VCaP (cell line): ENCODE measurements at regions not wholly inside any gene's neighbourhood (a gene's known extent, or its start where the extent isn't known, plus 50 kb on each side); places are given as distances from the start of the nearest gene placed in this dataset.

ENCODE experiments used
- H3K27ac ChIP-seq: fragments of 450-650 bp; 2 replicates; pipeline ENCODE4 v1.5.1; 2017
- CTCF ChIP-seq: fragments of 450-650 bp; conservative IDR thresholded peaks from 2 replicates; pipeline ENCODE4 v1.5.1; 2017; ENCODE audit warnings: mild to moderate bottlenecking, moderate library complexity

- no peak overlapping the region for H3K27ac ChIP-seq
- no peak for TF ChIP-seq CTCF
Observed at GRCh38 chr12:41950455-41950854, 194.2 kb downstream of the GXYLT1 start.

GRCh38 chr12:41946106-41946505, 198.6 kb downstream of the GXYLT1 start:
- no peak overlapping the region for H3K27ac ChIP-seq
- TF ChIP-seq CTCF = no peak

- TF ChIP-seq CTCF = no peak
- no peak overlapping the region for H3K27ac ChIP-seq
Observed at GRCh38 chr12:41944216-41944615, 200.5 kb downstream of the GXYLT1 start.

GRCh38 chr12:41943671-41944070, 201.0 kb downstream of the GXYLT1 start:
- TF ChIP-seq CTCF = no peak
- H3K27ac ChIP-seq = no peak overlapping the region

- TF ChIP-seq CTCF = no peak
Observed at GRCh38 chr12:41942354-41942753, 202.3 kb downstream of the GXYLT1 start.

GRCh38 chr12:41941079-41941478, 203.6 kb downstream of the GXYLT1 start:
- TF ChIP-seq CTCF = no peak

More at GRCh38 chr12:41942354-41942753, 202.3 kb downstream of the GXYLT1 start:
- no peak overlapping the region for H3K27ac ChIP-seq

GRCh38 chr12:41940571-41940970, 204.1 kb downstream of the GXYLT1 start:
- TF ChIP-seq CTCF = no peak
- no peak overlapping the region for H3K27ac ChIP-seq

More at GRCh38 chr12:41941079-41941478, 203.6 kb downstream of the GXYLT1 start:
- no peak overlapping the region for H3K27ac ChIP-seq

- no peak overlapping the region for H3K27ac ChIP-seq
Observed at GRCh38 chr12:41936333-41936732, 208.3 kb downstream of the GXYLT1 start.

More at GRCh38 chr12:41936333-41936732, 208.3 kb downstream of the GXYLT1 start:
- no peak for TF ChIP-seq CTCF
